Neutrophil (primary cell): ENCODE measurements at regions not wholly inside any gene's neighbourhood (a gene's known extent, or its start where the extent isn't known, plus 50 kb on each side); places are given as distances from the start of the nearest gene placed in this dataset.

Source experiments
- H3K27ac ChIP-seq: fragments of 200-600 bp; sonication (generic); 2 replicates; pipeline ENCODE4 v1.5.1; 2016; ENCODE audit warnings: mild to moderate bottlenecking, moderate library complexity
- H3K27me3 ChIP-seq: fragments of 200-600 bp; sonication (generic); 2 replicates; pipeline ENCODE4 v1.6.0; 2016; ENCODE audit warnings: mild to moderate bottlenecking
- H3K36me3 ChIP-seq: fragments of 200-600 bp; sonication (generic); 2 replicates; pipeline ENCODE4 v1.5.1; 2017
- H3K4me1 ChIP-seq, 2 experiments: fragments of 200-600 bp in 1 of 2; sonication (generic) in 1 of 2; 1 replicate in 1 of 2; 2 replicates in 1 of 2; pipeline versions ENCODE4 v1.5.1 to v1.6.1; 2013 to 2016; ENCODE audit warnings: low read depth in 1 of 2, low read length in 1 of 2, mild to moderate bottlenecking in 1 of 2, moderate library complexity in 1 of 2; ENCODE audit not compliant: control insufficient read depth in 1 of 2, insufficient read depth in 1 of 2
- H3K4me3 ChIP-seq, 2 experiments: fragments of 200-600 bp in 1 of 2; sonication (generic) in 1 of 2; 1 replicate in 1 of 2; 2 replicates in 1 of 2; pipeline ENCODE4 v1.5.1; 2013 to 2016; ENCODE audit warnings: low read depth in 1 of 2, low read length in 1 of 2, mild to moderate bottlenecking in 1 of 2, moderate library complexity in 1 of 2
- H3K9me3 ChIP-seq: fragments of 200-600 bp; sonication (generic); 2 replicates; pipeline ENCODE4 v1.5.1; 2016
- CTCF ChIP-seq: fragments of 200-600 bp; sonication (generic); IDR thresholded peaks from 2 replicates; pipeline ENCODE4 v1.5.1; 2016; ENCODE audit warnings: antibody characterized with exemption

GRCh38 chr16:65495106-65495505, 373.2 kb upstream of the CDH11 start:
- Histone ChIP-seq H3K36me3 (no peaks in the 10 kb centered on the region), H3K27ac (no peak overlapping the region), H3K27me3 (no peaks in the 10 kb centered on the region), H3K4me3 (no peak overlapping the region), H3K4me1 (no peaks in the 10 kb centered on the region), H3K9me3 (no peaks in the 10 kb centered on the region)
- TF ChIP-seq CTCF, result no peak

GRCh38 chr16:65494609-65495008, 372.7 kb upstream of the CDH11 start:
- H3K9me3 ChIP-seq, result no peaks in the 10 kb centered on the region
- no peaks in the 10 kb centered on the region for H3K27me3 ChIP-seq
- TF ChIP-seq CTCF, result no peak
- H3K4me1 ChIP-seq, result no peaks in the 10 kb centered on the region
- H3K27ac ChIP-seq, result no peak overlapping the region
- H3K4me3 ChIP-seq, result no peak overlapping the region
- H3K36me3 ChIP-seq, result no peaks in the 10 kb centered on the region

GRCh38 chr16:65494080-65494479, 372.2 kb upstream of the CDH11 start:
- no peaks in the 10 kb centered on the region for H3K9me3 ChIP-seq
- TF ChIP-seq CTCF, result no peak
- H3K36me3 ChIP-seq, result no peaks in the 10 kb centered on the region

GRCh38 chr16:65490286-65490685, 368.4 kb upstream of the CDH11 start:
- Histone ChIP-seq H3K27ac (no peak overlapping the region), H3K27me3 (no peaks in the 10 kb centered on the region), H3K36me3 (no peaks in the 10 kb centered on the region), H3K4me1 (no peaks in the 10 kb centered on the region), H3K4me3 (no peak overlapping the region), H3K9me3 (no peaks in the 10 kb centered on the region)
- no peak for TF ChIP-seq CTCF

More at GRCh38 chr16:65494080-65494479, 372.2 kb upstream of the CDH11 start:
- no peaks in the 10 kb centered on the region for H3K27me3 ChIP-seq
- no peak overlapping the region for H3K4me3 ChIP-seq
- no peak overlapping the region for H3K27ac ChIP-seq
- no peaks in the 10 kb centered on the region for H3K4me1 ChIP-seq

- Histone ChIP-seq H3K27me3 (no peaks in the 10 kb centered on the region), H3K36me3 (no peaks in the 10 kb centered on the region), H3K4me3 (no peak overlapping the region), H3K4me1 (no peaks in the 10 kb centered on the region), H3K9me3 (no peaks in the 10 kb centered on the region), H3K27ac (no peak overlapping the region)
- TF ChIP-seq CTCF, result no peak
These were observed 367.7 kb upstream of the CDH11 start for GRCh38 chr16:65489531-65490023.

GRCh38 chr16:65487231-65487630, 365.4 kb upstream of the CDH11 start:
- Histone ChIP-seq H3K27ac (no peak overlapping the region), H3K4me3 (no peak overlapping the region), H3K27me3 (no peaks in the 10 kb centered on the region), H3K36me3 (no peaks in the 10 kb centered on the region), H3K9me3 (no peaks in the 10 kb centered on the region), H3K4me1 (no peaks in the 10 kb centered on the region)
- no peak for TF ChIP-seq CTCF
